GM13977 (cell line): ENCODE measurements at regions not wholly inside any gene's neighbourhood (a gene's known extent, or its start where the extent isn't known, plus 50 kb on each side); places are given as distances from the start of the nearest gene placed in this dataset.
"Not testable (repeated sequence)": the region's sequence is repeated elsewhere in the genome, so short reads cannot be mapped to it uniquely, and the experiment has no call there.

Experiments used
- DNase-seq: peaks from one replicate; pipeline ENCODE4 v3.0.0; 2012; ENCODE audit warnings: low spot score
- CTCF ChIP-seq: IDR thresholded peaks from 2 replicates; pipeline ENCODE4 v1.5.1; 2012; ENCODE audit warnings: mild to moderate bottlenecking, control low read depth; ENCODE audit not compliant: insufficient read depth; ENCODE audit errors: extremely low read depth, missing control alignments
- in situ Hi-C: fragments of 300-500 bp; cut with MboI; formaldehyde crosslinking; loops from one replicate; pipeline ENCODE4 v1.12.0; 2022; ENCODE audit warnings: low sequenced_read_pairs, low pct_unique_long_range_greater_than_20kb, mixed read lengths, inconsistent platforms; ENCODE audit not compliant: unreplicated experiment

- TF ChIP-seq CTCF, result no peak
- no peak for DNase-seq
- in situ Hi-C loops, result no loop called here
Measured at GRCh38 chr6:49327005-49327404, 136.0 kb downstream of the MMUT start.

- DNase-seq, result no peak
- in situ Hi-C loops, result no loop called here
- TF ChIP-seq CTCF, result no peak
Measured at GRCh38 chr6:49326347-49326746, 136.7 kb downstream of the MMUT start.

- DNase-seq, result no peak
- no peak for TF ChIP-seq CTCF
- in situ Hi-C loops, result no loop called here
Measured at GRCh38 chr6:49325891-49326290, 137.2 kb downstream of the MMUT start.

- DNase-seq, result no peak
- no peak for TF ChIP-seq CTCF
- in situ Hi-C loops, result no loop called here
Measured at GRCh38 chr6:49322861-49323260, 140.2 kb downstream of the MMUT start.

GRCh38 chr6:49321561-49322072 is 141.4 kb downstream of the MMUT start:
- no peak for TF ChIP-seq CTCF
- DNase-seq, result no peak
- in situ Hi-C loops, result no loop called here

GRCh38 chr6:49305010-49305409 is 158.0 kb downstream of the MMUT start:
- in situ Hi-C loops, result no loop called here
- no peak for DNase-seq
- no peak for TF ChIP-seq CTCF

GRCh38 chr6:49304393-49304792 is 158.7 kb downstream of the MMUT start:
- in situ Hi-C loops, DNase-seq: not testable (repeated sequence)
